ENCODE measurements at regions not wholly inside any gene's neighbourhood (a gene's known extent, or its start where the extent isn't known, plus 50 kb on each side); places are given as distances from the start of the nearest gene placed in this dataset.

- ATAC-seq (no peak), DNase-seq (ENCODE audit: low read depth, low spot score) (no peak)
- ChIA-PET POLR2A (no interaction called here), CTCF (no interaction called here), RAD21 (ENCODE audit: low non-redundant PET in 1 of 2, low total read pairs in 2 of 2, uncharacterized antibody in 2 of 2, unreplicated experiment in 2 of 2) (no interaction called here)
- H3K9me2 ChIP-seq (ENCODE audit: insufficient read depth) = no peaks in the 10 kb centered on the region
- H3K27me3 ChIP-seq (ENCODE audit: insufficient read depth, low read length) = no peaks in the 10 kb centered on the region
- peaks cover 4 to 20% of the 10 kb centered on the region in 2 experiments; a peak in 2 of 4 replicates for H3K9me3 ChIP-seq (ENCODE audit: control insufficient read depth in 1 of 2, insufficient read depth in 1 of 2, low read depth in 1 of 2, low read length in 2 of 2)
- TF ChIP-seq ELF1 (IDR thresholded peaks at IDR 0.05; ENCODE audit: borderline replicate concordance, low read depth) = no peak
- TF ChIP-seq SIN3A (IDR thresholded peaks at IDR 0.05; ENCODE audit: low read depth) = no peak
- TF ChIP-seq YY1 (IDR thresholded peaks at IDR 0.05; ENCODE audit: extremely low read depth, insufficient replicate concordance, low read depth, low read length) = no peak
- no peak for TF ChIP-seq EZH2 (IDR thresholded peaks at IDR 0.05)
- TF ChIP-seq ATF3 (IDR thresholded peaks at IDR 0.05) = no peak
- no peak for TF ChIP-seq FOSL1 (IDR thresholded peaks at IDR 0.05; ENCODE audit: low read depth)
- TF ChIP-seq EZH2phosphoT487 (IDR thresholded peaks at IDR 0.05; ENCODE audit: borderline replicate concordance) = no peak
- H3K36me3 ChIP-seq (ENCODE audit: control insufficient read depth in 1 of 2, insufficient read depth in 2 of 2, low read length in 2 of 2) = no peaks in the 10 kb centered on the region
- intact Hi-C loops (cut with micrococcal nuclease) = no loop called here
- H3K4me3 ChIP-seq (replicated peaks in 1 of 2; ENCODE audit: low read depth in 1 of 2, low read length in 2 of 2) = no peak overlapping the region
- no peaks in the 10 kb centered on the region for H3K4me1 ChIP-seq (ENCODE audit: control insufficient read depth in 1 of 2, insufficient read depth in 2 of 2, low read length in 2 of 2)
- no peaks in the 10 kb centered on the region for H4K20me1 ChIP-seq (ENCODE audit: insufficient read depth)
- no peaks in the 10 kb centered on the region for H3K79me2 ChIP-seq (ENCODE audit: insufficient read depth, low read length)
- H3K9ac ChIP-seq (ENCODE audit: low read length) = no peak overlapping the region
- no peak overlapping the region for H3K27ac ChIP-seq (ENCODE audit: low read depth, low read length)
- no peak overlapping the region for H2AFZ ChIP-seq (ENCODE audit: low read depth, low read length, poor library complexity, severe bottlenecking)
- no TSS peak for BruUV-seq (replicated peaks)
- no peak overlapping the region for H3K4me2 ChIP-seq (ENCODE audit: low read length)
Observed at GRCh38 chr2:4420032-4420431, 716.7 kb downstream of the DCDC2C start.

- ATAC-seq (no peak), DNase-seq (ENCODE audit: low read depth, low spot score) (no peak)
- RAD21 ChIA-PET (ENCODE audit: low non-redundant PET in 1 of 2, low total read pairs in 2 of 2, uncharacterized antibody in 2 of 2, unreplicated experiment in 2 of 2) = no interaction called here
- H3K27me3 ChIP-seq (ENCODE audit: insufficient read depth, low read length) = no peaks in the 10 kb centered on the region
- no peaks in the 10 kb centered on the region for H3K4me1 ChIP-seq (ENCODE audit: control insufficient read depth in 1 of 2, insufficient read depth in 2 of 2, low read length in 2 of 2)
- no peaks in the 10 kb centered on the region for H3K79me2 ChIP-seq (ENCODE audit: insufficient read depth, low read length)
- POLR2A ChIA-PET = no interaction called here
- H2AFZ ChIP-seq (ENCODE audit: low read depth, low read length, poor library complexity, severe bottlenecking) = no peak overlapping the region
- H3K4me3 ChIP-seq (replicated peaks in 1 of 2; ENCODE audit: low read depth in 1 of 2, low read length in 2 of 2) = no peak overlapping the region
- H4K20me1 ChIP-seq (ENCODE audit: insufficient read depth) = no peaks in the 10 kb centered on the region
- CTCF ChIA-PET = no interaction called here
- no peaks in the 10 kb centered on the region for H3K9me2 ChIP-seq (ENCODE audit: insufficient read depth)
- H3K36me3 ChIP-seq (ENCODE audit: control insufficient read depth in 1 of 2, insufficient read depth in 2 of 2, low read length in 2 of 2) = no peaks in the 10 kb centered on the region
- BruUV-seq (replicated peaks) = no TSS peak
- peaks cover 4 to 22% of the 10 kb centered on the region in 2 experiments; a peak in 2 of 4 replicates for H3K9me3 ChIP-seq (ENCODE audit: control insufficient read depth in 1 of 2, insufficient read depth in 1 of 2, low read depth in 1 of 2, low read length in 2 of 2)
- H3K9ac ChIP-seq (ENCODE audit: low read length) = no peak overlapping the region
- intact Hi-C loops (cut with micrococcal nuclease) = no loop called here
- H3K27ac ChIP-seq (ENCODE audit: low read depth, low read length) = no peak overlapping the region
- H3K4me2 ChIP-seq (ENCODE audit: low read length) = no peak overlapping the region
- no peak for TF ChIP-seq CTCF (IDR thresholded peaks at IDR 0.05 in 2 of 3, conservative IDR thresholded peaks at IDR 0.05 in 1 of 3; ENCODE audit: borderline replicate concordance in 1 of 3, insufficient read depth in 1 of 3, low read depth in 2 of 3, low read length in 2 of 3)
- TF ChIP-seq ZFX (IDR thresholded peaks at IDR 0.05) = no peak
- no peak for TF ChIP-seq CEBPB (IDR thresholded peaks at IDR 0.05; ENCODE audit: low read depth)
- no peak for TF ChIP-seq CBX3 (IDR thresholded peaks at IDR 0.05; ENCODE audit: low read depth)
- TF ChIP-seq REST (IDR thresholded peaks at IDR 0.05; ENCODE audit: low read depth) = no peak
- no peak for TF ChIP-seq EZH2 (IDR thresholded peaks at IDR 0.05)
- no peak for TF ChIP-seq ZNF274 (IDR thresholded peaks at IDR 0.05; ENCODE audit: low read depth, low read length)
- no peak for TF ChIP-seq FOSL1 (IDR thresholded peaks at IDR 0.05; ENCODE audit: low read depth)
- no peak for TF ChIP-seq YY1 (IDR thresholded peaks at IDR 0.05; ENCODE audit: extremely low read depth, insufficient replicate concordance, low read depth, low read length)
- TF ChIP-seq SRF (IDR thresholded peaks at IDR 0.05; ENCODE audit: low read depth) = no peak
- TF ChIP-seq POLR2A (IDR thresholded peaks at IDR 0.05; ENCODE audit: borderline replicate concordance, extremely low read depth, insufficient read depth, insufficient read length) = no peak
- TF ChIP-seq RAD21 (IDR thresholded peaks at IDR 0.05; ENCODE audit: low read depth) = no peak
- TF ChIP-seq POLR2AphosphoS5 (IDR thresholded peaks at IDR 0.05; ENCODE audit: low read depth, low read length) = no peak
- TF ChIP-seq EZH2phosphoT487 (IDR thresholded peaks at IDR 0.05; ENCODE audit: borderline replicate concordance) = no peak
Observed at GRCh38 chr2:4424153-4424552, 720.8 kb downstream of the DCDC2C start.
